GM19468 (cell line): ENCODE measurements at regions not wholly inside any gene's neighbourhood (a gene's known extent, or its start where the extent isn't known, plus 50 kb on each side); places are given as distances from the start of the nearest gene placed in this dataset.

Source experiments
- ATAC-seq: cut with Tn5 transposase; IDR thresholded peaks from one replicate; pipeline ENCODE4 v1.9.1; 2021; ENCODE audit warnings: mild to moderate bottlenecking, moderate library complexity, moderate number of reproducible peaks; ENCODE audit not compliant: unreplicated experiment; ENCODE audit errors: extremely low read depth

DNA sequence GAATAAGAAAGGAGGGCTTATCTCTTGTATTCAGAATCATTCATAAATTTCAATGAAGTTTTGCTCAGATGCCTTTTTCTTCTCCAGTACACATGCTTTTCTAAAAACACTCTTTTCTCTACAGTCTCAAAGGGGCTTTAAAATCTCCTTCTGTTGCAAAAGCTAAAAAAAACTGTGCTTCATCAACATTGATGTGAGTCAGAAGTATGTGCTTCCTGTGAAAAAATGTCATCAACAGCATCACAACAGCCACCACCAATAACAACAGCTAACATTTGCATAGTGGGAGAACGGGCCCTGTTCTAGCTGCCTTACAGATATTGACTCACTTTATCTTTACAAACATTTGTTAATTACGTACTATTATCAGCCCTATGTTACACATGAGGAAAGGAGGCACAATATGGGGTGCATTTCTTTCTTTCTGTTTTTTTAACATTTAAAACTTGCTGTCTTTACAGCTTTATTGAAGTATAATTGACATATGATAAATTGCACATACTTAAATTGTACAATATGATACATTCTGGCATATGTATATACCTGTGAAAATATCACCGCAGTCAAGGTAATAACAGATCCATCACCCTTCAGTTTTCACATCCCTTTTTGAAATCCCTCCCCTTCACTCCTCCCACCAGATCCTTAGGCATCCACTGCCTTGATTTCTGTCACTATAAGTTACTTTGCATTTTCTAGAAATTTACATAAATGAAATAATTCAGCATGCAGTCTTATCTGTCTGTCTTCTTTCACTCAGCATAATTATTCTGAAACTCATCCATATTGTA lies 1605.4 kb upstream of the LRRTM3 start:
- no peak for ATAC-seq

DNA sequence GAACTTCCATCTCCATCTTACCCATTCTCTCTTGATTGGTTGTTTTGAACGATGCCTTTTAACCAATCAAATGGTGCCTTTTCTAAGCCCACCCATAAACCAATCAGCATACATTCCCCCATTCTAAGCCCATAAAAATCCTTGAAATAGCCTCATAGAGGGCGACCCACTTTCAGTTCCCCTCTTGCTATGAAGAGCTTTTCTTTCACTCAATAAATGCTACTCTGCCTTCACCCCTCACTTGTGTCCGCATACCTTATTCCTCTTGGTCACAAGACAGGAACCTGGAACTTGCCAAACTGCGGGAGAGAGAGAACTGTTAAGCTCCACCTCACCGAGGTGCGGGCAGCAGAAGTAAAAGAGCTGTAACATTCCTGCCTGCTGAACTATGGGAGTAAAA lies 1602.0 kb upstream of the LRRTM3 start:
- ATAC-seq: no peak

DNA sequence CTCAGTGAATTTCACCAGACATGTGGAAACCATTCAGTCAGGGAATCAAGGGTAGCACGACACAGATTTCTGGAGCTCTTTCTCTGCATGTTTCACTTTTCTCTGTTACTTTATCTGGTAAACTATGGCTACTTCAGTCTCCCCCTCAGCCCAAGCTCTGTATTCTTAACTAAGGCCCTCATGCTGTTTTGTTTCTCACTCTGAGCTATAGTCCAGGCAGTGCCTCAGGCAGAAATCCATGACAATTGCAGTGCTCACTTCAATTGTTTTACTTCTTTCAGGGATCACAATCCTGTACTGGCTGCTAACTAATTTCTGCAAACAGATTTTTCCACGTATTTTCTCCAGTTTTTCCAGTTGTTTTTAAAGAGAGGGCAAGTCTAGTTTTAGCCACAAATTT lies 1599.9 kb upstream of the LRRTM3 start:
- ATAC-seq: no peak

DNA sequence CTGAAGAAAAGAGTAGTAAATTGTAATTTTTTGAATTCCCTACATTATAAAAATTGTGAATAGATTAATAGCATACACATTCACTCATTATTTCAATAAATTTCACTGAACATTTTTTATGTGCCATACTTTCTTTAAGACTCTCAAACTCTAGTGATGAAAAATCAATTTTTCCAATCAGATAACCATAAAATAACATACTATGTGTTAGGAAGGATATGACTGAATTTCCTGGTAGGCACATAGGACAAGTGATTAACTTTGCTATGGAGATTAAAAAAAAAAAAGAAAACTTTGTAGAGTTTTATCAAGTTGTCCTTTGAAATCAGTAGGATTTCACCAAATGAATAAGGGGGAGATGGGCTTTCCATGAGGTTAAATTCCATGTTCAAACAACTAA lies 1597.3 kb upstream of the LRRTM3 start:
- ATAC-seq: no peak

DNA sequence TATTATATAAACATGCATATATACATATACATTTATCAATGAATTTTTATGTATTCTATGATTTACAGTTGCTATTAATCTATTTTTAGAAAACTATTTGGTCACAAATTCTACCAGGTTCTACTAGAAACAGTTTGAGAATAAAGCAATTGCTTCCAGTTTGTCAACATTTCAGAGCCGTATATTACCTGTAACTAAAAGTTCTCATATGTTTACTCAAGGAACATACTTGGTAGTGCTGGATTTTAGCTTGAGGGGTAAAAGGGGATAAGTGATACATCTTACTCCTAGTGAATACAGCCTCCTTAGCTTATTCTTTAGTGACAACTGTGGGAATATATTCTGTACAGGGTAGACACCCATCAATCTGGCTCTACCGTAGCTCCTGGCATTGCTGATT lies 1590.5 kb upstream of the LRRTM3 start:
- ATAC-seq: no peak

DNA sequence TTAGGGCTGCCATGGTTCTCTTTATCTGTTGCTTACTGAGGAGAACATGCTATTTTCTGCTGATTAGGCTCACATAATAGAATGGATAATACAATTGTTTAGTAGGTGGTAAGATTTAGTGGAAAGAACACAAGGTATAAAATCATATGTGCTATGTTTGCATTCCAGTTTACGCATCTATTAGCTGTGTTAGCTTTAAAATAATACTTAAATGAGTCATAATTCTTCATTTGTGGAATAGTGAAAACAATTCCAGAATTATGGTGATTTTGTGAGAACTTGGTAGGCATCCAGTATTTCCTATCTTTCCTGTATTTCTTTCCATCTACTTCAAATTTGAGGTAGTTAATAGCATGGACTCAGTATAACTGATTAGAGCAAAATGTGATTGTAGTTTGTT lies 1585.5 kb upstream of the LRRTM3 start:
- ATAC-seq: no peak

DNA sequence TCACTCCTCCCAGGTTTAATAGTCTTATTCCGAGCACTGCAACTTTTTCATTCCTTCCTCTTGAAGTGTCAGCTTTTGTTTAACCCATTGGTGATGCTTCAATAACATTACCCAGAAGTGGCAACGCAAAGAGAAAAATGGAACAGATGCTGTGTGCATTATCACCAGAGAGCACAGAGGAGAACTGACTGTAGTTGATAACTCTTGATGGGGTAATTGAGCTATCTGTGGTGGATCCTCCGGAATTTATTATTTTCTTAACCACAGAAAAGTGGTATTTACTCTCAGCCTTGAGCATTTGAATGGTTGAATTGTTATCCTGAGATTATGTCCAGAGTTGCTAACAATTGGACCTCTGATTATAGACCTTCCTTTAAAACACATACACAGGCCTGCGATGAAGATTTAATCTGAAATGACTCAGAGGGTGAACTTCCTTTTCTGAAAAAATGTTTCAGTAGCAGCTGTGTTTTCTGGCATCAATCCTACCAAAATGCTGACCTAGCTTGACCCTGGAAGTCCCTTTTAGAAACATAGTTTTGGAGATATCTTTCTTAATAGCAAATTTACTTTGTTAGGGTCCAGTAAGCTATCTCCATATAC lies 1584.4 kb upstream of the LRRTM3 start:
- no peak for ATAC-seq

DNA sequence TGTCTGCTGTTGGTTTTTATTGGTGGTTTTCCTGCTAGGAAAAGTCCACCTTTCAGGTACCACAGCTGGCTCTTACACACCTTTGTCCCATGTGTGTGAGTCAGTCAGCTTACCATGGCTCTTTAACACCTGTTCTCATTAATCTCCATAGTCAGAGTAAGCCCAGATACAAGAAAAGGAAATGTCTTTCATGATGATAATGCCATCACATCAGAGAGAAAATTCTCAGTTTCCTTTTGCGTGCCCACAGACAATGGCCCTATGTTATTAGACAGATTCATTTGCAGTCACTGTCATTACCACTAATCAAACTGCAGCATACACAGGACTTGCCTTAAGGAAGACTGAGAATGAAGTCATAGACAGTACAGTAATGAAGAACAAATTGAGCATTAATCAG lies 1583.6 kb upstream of the LRRTM3 start:
- ATAC-seq: no peak

DNA sequence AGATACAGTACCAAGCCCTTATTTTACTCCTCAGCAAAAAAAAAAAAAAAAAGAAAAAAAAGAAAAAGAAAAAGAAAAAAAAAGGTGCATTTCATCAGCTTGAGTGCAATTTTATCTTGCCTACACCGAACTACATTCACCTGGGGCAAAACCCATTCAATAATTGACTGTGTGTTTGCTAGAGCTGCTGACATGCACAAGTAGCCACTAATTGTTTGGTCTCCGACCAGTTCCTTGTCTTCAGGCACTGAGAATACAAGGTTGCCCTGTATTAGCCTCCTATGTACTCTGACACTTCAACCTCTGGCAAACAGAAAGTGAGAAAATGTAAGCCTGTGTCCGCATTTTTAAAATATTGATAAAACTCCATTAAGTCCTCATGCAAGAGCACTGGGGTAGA lies 1579.4 kb upstream of the LRRTM3 start:
- no peak for ATAC-seq

DNA sequence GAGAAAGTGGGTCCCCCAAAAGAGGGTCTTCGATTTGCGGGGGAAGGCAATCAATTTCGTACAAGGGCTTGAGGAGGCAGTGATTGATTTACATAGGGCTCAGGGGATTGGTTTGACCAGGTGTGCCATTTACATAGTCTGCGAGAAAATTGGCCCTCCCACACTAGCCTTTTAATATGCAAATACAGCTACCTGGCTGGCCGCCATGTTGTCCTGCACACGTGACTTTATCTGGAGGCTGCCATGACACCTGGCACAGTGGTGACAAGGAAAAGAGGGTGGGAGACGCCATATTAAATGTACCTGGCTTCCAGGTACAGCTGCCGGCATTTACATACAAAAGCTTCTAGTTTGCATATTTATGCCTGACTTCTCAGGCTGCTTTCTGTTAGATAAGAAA lies 1577.2 kb upstream of the LRRTM3 start:
- no peak for ATAC-seq

DNA sequence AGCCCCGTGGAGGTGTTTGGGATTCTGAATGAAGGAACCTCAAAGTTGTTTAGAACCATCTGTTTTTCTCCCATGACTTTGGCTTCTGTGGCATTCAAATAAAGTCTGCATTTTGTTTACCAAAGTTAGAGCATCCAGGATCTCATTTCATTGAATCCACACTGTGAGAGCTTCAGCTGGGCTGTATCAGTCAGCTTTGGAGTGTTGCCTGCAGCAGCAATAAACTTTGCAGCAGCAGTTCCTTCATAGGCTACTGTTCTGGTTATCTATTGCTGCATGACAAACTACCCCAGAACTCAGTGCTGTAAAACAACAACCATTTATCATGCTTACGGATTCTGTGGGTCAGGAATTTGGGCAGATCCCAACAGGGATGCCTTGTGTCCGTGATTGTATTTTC lies 1575.2 kb upstream of the LRRTM3 start:
- ATAC-seq: no peak

DNA sequence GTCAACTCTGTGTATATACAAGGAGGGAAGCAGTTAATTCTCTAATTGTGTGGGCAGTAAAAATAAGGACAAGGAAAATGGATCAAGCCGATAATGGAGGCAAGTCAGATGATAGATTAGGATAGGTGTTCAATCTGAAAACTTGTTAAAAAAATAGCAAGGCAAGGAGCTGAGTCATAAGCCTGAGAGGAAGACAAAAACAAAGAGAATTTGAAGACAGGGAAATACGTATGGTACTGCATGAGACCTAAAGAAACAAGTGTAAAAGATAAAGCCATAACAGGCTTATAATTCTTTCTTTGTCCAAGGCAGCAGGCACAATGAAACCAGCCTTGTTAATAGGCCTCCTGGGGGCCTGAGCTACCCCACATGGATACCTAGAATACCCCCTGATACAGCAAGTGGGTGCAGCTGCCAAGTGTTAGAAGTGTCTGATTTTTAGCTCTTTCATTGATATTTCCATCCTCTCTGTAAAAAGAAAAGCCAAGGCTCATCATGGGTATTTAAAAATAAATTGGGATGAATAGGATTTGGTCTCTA lies 1570.6 kb upstream of the LRRTM3 start:
- no peak for ATAC-seq

DNA sequence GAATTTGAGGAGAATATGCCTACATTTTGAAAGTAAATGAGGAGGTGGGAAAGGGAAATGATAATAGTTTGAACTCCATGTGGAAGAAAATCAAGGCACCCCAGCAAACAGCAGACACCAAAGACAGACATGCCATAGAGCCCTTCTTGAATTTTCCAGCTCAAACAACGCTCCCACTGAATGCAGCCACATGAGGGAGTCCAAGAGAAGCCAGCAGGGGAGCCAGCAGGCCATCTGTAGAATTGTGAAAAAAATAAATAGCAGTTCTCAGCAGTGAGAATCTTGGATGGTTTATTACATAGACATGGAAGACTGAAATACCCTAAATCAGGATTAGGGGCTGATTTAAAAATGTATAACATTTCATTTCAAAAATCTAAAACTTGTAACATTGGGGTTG lies 1567.3 kb upstream of the LRRTM3 start:
- ATAC-seq: no peak

DNA sequence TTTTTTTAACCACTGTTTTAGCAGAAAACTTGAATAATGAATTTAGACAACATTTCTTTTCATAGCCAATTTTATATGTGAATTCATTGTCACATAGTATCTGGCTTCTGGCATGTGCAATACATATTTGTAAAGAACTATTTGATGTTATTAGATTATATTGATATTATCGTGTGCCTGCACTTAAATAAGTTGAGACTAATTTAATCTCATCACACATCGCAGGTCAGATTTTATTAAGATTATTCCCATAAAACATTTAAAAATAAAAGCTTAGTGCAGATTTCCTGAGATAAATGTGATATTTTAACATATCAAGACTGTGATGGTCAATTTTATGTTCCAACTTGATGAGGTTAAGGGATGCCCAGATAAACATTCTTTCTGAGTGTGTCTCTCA lies 1565.3 kb upstream of the LRRTM3 start:
- ATAC-seq: no peak

DNA sequence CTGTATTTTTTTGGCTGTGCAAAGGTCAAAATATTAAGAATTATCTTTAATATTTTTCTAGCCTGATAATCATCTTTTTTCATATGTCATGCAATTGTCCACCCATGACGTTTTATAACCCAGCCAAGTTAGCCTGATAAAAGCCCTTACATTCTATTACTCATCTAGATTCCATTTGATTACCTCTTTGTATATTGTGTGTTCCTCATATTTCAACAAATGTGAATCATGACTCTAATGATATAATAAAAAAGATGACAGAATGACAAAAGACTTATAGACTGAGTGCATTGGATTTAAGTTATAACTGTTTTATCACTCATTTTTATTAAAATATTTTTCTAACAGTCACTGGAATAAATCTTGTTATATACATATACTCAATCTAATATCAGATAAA lies 1560.0 kb upstream of the LRRTM3 start:
- ATAC-seq: no peak

DNA sequence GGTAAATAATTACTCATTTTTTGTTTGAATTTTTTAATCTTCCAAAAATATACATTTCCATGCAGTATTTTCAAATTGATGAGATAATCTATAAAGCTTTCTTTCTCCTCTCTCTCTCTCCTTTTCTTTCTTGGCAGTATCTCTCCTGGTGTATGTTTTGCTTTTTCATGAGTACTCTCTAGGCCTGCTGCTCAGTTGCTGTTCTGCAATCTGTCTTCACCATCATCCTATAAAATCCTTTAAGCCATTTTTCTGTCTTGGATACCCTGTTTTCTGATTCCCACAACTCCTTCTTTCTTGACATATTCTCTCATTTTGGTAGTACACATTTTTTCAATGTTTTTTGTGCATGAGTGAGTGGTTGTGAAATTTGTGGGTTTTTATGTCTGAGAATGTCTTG lies 1558.1 kb upstream of the LRRTM3 start:
- ATAC-seq: no peak

DNA sequence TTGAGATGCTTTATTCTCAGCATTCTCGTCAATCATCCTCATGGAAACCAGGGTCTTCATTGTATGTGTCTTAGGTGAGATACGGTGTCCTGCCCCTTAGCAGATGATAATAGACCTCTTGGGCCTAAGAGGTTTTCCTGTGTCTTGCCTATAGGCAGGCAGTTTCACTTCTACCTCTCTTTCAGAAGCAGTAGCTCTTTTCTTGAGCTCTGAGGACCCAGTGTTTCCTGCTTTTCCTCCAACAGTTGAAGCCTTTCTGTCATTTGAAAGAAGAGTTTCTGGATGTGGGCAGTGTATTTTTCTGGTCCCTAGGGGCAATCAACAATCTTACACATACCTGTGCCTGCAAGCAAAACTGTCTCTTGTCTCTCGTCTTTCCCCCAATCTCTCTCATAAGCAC lies 1550.3 kb upstream of the LRRTM3 start:
- no peak for ATAC-seq

DNA sequence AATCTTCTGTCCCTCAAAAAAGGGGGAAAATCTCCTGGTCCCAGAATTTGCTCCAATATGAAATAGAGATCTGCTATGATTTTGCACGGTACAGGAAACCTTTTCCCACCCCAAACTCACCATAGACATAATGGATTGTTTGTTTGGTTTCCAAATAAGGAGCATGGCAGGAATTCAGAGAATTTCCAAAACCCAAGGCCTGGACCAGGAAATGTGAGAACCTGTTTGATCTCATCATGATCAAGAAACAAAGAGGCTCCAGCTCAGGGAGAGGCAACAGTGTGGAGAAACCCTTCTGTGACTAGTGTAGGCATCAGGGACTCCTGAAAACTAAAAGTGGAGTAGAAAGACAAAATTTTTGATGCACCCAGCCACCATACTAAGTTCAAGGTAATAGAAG lies 1548.1 kb upstream of the LRRTM3 start:
- no peak for ATAC-seq

DNA sequence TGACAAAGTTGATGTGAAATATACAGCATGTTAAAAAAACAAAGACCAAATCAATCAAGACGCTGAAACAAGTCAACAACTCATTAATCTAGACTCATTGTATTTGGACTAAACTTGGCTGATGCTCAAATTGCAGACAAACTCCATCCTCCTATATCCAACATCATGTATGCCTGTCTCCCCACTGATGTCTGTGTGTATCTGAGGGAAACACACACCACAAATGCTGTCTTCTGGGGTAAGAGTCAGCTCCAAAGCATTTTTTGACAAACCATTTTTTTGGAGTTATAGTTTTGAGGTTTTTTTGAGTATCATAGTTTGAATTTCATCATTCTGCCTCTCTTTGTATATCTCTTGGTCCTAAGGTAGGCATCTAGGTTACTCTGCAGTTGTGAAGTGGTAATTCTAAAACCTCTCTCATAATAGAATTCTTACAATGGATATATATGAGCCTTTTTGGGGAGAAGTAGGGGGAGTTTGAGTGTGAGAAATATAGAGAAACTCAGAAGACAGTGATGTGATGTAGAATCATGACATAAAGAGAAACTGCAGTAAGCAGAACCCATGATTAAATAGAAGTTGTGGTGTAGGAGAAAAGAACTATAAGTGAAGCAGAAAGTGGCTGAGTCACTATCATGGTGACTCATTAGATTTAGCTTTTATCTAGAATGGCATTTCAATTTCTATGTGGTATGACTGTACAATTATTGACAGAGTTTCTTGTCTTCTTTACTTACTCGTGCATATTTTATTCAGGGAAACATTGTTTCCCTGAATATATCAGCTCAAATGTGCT lies 1531.1 kb upstream of the LRRTM3 start:
- no peak for ATAC-seq

DNA sequence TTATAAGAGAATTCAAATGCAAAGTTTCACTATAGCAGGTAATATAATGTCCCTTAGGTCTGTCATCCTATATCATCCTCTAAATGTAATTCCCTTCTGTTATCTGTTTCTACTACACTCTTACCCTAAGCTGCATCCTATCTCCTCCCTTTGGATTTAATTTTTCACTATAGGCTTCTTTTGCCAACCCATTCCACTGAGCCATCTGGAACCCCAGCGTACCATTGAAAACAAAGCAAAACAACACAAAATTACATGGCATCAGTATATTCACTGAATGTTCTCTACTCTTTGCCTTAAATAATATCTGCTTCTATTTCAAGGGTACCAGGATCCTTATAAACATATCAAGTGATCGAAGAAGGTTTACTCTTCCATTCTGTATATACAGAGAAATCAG lies 1530.2 kb upstream of the LRRTM3 start:
- ATAC-seq: no peak

DNA sequence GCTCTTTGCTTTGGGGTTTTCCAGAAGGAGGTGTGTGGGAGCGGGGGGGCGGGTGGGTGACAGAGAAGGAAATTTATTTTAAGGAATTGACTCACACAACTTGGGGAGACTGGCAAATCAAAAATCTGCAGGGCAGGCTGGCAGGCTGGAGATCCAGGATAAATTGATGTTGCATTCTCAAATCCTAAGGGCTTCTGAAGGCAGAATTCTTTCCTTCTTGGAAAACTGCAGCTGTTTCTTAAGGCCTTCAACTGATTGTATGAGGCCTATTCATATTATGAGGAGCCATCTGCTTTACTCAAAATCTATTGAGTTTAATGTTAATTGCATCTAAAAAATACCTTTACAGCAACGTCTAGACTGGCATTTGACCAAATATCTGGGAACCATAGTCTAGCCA lies 1528.8 kb upstream of the LRRTM3 start:
- ATAC-seq: no peak
